ENCODE measurements at regions not wholly inside any gene's neighbourhood (a gene's known extent, or its start where the extent isn't known, plus 50 kb on each side); places are given as distances from the start of the nearest gene placed in this dataset.

DNA sequence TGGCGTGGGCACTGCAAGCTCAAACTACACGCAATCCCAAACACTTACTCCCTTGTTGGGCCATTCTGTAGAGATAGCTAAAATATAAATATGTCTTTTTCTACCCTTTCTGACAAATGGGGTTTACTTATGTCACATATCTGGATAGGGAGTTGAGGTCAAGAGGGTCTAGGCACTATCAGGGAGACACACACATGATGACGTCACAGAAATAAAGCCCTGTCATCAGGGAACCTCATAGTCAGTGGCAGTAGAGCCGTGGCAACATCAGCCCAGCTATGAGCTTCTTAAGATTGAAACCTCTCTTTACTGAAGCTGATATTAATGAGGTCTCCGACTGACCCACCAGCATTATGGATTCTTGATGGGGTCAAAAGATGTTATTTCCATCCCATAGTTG, 234.6 kb upstream of the CDH7 start:
- no peaks in the 10 kb centered on the region for H3K36me3 ChIP-seq (ENCODE audit: low read depth)
- intact Hi-C loops (cut with DNase I, micrococcal nuclease): no loop called here
- no peak overlapping the region for H3K4me3 ChIP-seq
- ATAC-seq: no peak
- TF ChIP-seq, protein P1, sequence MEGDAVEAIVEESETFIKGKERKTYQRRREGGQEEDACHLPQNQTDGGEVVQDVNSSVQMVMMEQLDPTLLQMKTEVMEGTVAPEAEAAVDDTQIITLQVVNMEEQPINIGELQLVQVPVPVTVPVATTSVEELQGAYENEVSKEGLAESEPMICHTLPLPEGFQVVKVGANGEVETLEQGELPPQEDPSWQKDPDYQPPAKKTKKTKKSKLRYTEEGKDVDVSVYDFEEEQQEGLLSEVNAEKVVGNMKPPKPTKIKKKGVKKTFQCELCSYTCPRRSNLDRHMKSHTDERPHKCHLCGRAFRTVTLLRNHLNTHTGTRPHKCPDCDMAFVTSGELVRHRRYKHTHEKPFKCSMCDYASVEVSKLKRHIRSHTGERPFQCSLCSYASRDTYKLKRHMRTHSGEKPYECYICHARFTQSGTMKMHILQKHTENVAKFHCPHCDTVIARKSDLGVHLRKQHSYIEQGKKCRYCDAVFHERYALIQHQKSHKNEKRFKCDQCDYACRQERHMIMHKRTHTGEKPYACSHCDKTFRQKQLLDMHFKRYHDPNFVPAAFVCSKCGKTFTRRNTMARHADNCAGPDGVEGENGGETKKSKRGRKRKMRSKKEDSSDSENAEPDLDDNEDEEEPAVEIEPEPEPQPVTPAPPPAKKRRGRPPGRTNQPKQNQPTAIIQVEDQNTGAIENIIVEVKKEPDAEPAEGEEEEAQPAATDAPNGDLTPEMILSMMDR (IDR thresholded peaks at IDR 0.05): no peak
- no peaks in the 10 kb centered on the region for H3K9me3 ChIP-seq
- DNase-seq: no peak
- H3K4me1 ChIP-seq (ENCODE audit: low read depth): no peaks in the 10 kb centered on the region

- H3K4me3 ChIP-seq: no peak overlapping the region
- no peaks in the 10 kb centered on the region for H3K9me3 ChIP-seq
- no peak for ATAC-seq
- TF ChIP-seq, protein P1 (IDR thresholded peaks at IDR 0.05): no peak
- DNase-seq: no peak
- H3K36me3 ChIP-seq (ENCODE audit: low read depth): no peaks in the 10 kb centered on the region
- intact Hi-C loops (cut with DNase I, micrococcal nuclease): no loop called here
- no peaks in the 10 kb centered on the region for H3K4me1 ChIP-seq (ENCODE audit: low read depth)
These were observed 252.2 kb upstream of the CDH7 start for GRCh38 chr18:65498605-65499004.

- H3K4me1 ChIP-seq (ENCODE audit: low read depth): no peaks in the 10 kb centered on the region
- no peaks in the 10 kb centered on the region for H3K36me3 ChIP-seq (ENCODE audit: low read depth)
- H3K4me3 ChIP-seq: no peak overlapping the region
- intact Hi-C loops (cut with DNase I, micrococcal nuclease): no loop called here
- ATAC-seq: no peak
- no peaks in the 10 kb centered on the region for H3K9me3 ChIP-seq
- TF ChIP-seq, protein P1 (IDR thresholded peaks at IDR 0.05): no peak
- DNase-seq: no peak
These were observed 263.2 kb upstream of the CDH7 start for GRCh38 chr18:65487569-65487968.

DNA sequence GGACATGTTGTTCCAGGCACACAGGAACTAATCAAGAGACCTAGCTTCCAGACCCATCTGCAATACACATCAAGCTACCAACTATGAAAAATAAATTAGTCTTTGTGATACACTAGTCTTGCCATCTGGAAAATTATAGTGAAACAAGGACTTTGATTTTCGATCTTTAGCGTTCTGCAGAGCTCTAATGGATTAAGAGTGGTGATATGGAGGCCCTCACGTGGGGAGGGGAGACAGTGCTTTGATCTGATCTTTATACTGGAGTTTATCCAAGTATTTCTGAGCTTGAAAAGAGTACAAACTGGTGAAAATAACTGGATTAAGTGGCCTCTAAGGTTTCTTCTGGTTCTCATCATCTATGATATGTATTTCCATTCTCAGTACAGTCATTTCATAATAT, 273.4 kb upstream of the CDH7 start:
- Histone ChIP-seq H3K4me1 (ENCODE audit: low read depth) (no peaks in the 10 kb centered on the region), H3K36me3 (ENCODE audit: low read depth) (no peaks in the 10 kb centered on the region), H3K4me3 (no peak overlapping the region), H3K9me3 (no peaks in the 10 kb centered on the region)
- TF ChIP-seq, protein P1 (IDR thresholded peaks at IDR 0.05): no peak
- no peak for ATAC-seq
- DNase-seq: no peak
- intact Hi-C loops (cut with DNase I, micrococcal nuclease): no loop called here

DNA sequence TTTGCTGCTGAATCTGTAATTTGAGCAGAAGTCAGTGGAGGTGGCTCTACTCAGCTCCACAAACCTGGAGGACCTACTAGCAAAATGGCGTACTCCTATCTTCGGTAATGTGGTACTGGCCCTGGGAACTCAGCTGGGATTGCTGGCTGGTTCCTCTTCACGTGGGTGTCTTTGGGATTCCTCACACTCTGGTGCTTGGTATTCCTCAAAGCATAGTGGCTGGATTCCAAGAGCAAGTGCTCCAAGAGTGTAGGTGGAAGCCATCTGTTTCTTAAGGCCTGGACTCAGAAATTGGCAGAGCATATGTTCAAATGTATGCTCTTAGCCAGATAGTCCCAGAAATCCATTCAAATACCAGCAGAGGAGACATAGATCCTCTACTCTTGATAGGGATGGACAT, 281.9 kb upstream of the CDH7 start:
- TF ChIP-seq, protein P1 (IDR thresholded peaks at IDR 0.05): no peak
- intact Hi-C loops (cut with DNase I, micrococcal nuclease): no loop called here

DNA sequence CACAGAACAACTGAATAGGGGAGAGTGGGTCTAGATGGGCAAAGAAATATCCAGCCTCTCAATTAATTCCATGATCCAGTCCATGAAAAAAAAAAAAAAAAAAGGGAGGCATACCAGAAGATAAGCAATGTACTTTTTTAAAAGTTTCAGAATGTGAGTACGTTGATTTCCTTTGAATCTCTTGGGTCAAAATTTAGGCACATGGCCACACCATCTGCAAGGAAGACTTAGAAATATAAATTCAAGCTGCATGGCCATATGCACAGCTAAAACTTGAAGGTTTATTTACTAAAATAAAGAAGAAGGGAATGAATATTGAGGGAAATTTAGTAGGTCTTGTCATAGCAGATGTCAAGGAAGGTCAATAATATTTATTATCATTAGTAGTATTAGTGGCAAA, 286.5 kb upstream of the CDH7 start:
- no peaks in the 10 kb centered on the region for H3K4me1 ChIP-seq (ENCODE audit: low read depth)
- ATAC-seq: no peak
- H3K36me3 ChIP-seq (ENCODE audit: low read depth): no peaks in the 10 kb centered on the region
- no peak for DNase-seq
- H3K9me3 ChIP-seq: no peaks in the 10 kb centered on the region
- TF ChIP-seq, protein P1 (IDR thresholded peaks at IDR 0.05): no peak
- intact Hi-C loops (cut with DNase I, micrococcal nuclease): no loop called here
- H3K4me3 ChIP-seq: no peak overlapping the region

More for the DNA sequence above, 281.9 kb upstream of the CDH7 start:
- H3K4me3 ChIP-seq: no peak overlapping the region
- no peaks in the 10 kb centered on the region for H3K36me3 ChIP-seq (ENCODE audit: low read depth)
- no peaks in the 10 kb centered on the region for H3K9me3 ChIP-seq
- ATAC-seq (no peak), DNase-seq (no peak)
- H3K4me1 ChIP-seq (ENCODE audit: low read depth): no peaks in the 10 kb centered on the region

All from mucosa of descending colon (tissue), 3 donors.